Mucosa of rectum (tissue), 2 donors: ENCODE measurements at regions not wholly inside any gene's neighbourhood (a gene's known extent, or its start where the extent isn't known, plus 50 kb on each side); places are given as distances from the start of the nearest gene placed in this dataset.

ENCODE experiments used
- H3K27ac ChIP-seq, 2 donors: one replicate each; pipeline ENCODE4 v1.7.0; 2013; ENCODE audit warnings: inconsistent platforms in 2 of 2, low read depth in 2 of 2, low read length in 2 of 2
- H3K27me3 ChIP-seq, 2 donors: one replicate each; pipeline ENCODE4 v1.7.0; 2013; ENCODE audit warnings: low read length in 2 of 2; ENCODE audit not compliant: control insufficient read depth in 2 of 2, insufficient read depth in 2 of 2
- H3K36me3 ChIP-seq, 2 donors: one replicate each; pipeline ENCODE4 v1.7.0; 2013; ENCODE audit warnings: low read length in 2 of 2; ENCODE audit not compliant: control insufficient read depth in 2 of 2, insufficient read depth in 2 of 2
- H3K4me1 ChIP-seq, 2 donors: one replicate each; pipeline ENCODE4 v1.7.0; 2013; ENCODE audit warnings: low read length in 2 of 2, mild to moderate bottlenecking in 1 of 2; ENCODE audit not compliant: control insufficient read depth in 2 of 2, insufficient read depth in 2 of 2
- H3K4me3 ChIP-seq, 2 donors: one replicate each; pipeline ENCODE4 v1.7.0; 2013; ENCODE audit warnings: low read length in 2 of 2
- H3K9ac ChIP-seq, 2 donors: one replicate each; pipeline ENCODE4 v1.7.0; 2013; ENCODE audit warnings: low read length in 2 of 2, low read depth in 1 of 2, mild to moderate bottlenecking in 1 of 2
- H3K9me3 ChIP-seq, 2 donors: one replicate each; pipeline ENCODE4 v1.7.0; 2013; ENCODE audit warnings: low read length in 2 of 2; ENCODE audit not compliant: control insufficient read depth in 2 of 2
- donor health status: healthy.
- donor health status: Normal muscosa, but diverticular disease.

DNA sequence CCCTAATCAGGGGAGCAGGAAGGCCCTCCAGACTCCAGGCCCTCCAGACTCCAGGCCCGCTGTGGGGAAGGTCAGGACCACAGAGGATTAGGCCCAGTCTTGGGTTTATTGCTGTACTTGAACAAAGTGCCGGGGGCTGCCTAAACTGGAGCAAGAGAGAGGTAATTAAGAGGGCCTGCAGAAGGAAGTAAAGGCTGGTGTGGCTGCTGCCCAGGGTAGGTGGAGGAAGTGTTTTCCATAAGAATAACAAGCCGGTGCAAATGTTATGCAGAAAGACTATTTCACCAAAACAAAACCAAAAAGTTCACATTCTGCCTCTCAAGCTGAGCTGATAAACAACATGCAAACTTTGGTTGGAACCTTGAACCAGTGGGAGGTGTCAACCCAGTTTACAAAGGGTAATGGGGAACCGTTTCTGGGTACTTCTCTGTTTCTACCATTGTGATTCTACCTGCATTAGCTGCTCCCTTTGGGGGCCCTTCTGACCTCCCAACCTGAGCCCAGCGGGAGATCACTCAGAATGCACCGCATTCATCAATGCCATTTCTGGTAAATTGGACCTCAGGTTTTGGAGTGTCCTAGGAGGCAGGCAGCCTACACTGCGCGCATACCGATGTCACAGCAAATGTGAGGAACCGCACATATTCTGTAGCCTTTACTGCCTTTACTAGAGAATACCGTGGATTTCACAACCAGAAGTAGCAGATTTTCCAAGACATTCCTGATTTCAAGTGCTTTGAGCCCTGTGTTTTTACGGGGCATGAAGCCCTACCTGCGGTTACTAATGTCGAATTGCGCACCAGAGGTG is 59.7 kb upstream of the BCOR start:
- Histone ChIP-seq H3K4me3 (peak overlapping the region; percentile 44 to 55), H3K27me3 (peaks cover 2 to 6% of the 10 kb centered on the region in 2 donors), H3K9ac (peak overlapping the region in 1 of 2 donors; percentile 62), H3K36me3 (no peaks in the 10 kb centered on the region), H3K4me1 (peaks cover 8 to 9% of the 10 kb centered on the region in 2 donors), H3K9me3 (no peaks in the 10 kb centered on the region), H3K27ac (no peak overlapping the region)

DNA sequence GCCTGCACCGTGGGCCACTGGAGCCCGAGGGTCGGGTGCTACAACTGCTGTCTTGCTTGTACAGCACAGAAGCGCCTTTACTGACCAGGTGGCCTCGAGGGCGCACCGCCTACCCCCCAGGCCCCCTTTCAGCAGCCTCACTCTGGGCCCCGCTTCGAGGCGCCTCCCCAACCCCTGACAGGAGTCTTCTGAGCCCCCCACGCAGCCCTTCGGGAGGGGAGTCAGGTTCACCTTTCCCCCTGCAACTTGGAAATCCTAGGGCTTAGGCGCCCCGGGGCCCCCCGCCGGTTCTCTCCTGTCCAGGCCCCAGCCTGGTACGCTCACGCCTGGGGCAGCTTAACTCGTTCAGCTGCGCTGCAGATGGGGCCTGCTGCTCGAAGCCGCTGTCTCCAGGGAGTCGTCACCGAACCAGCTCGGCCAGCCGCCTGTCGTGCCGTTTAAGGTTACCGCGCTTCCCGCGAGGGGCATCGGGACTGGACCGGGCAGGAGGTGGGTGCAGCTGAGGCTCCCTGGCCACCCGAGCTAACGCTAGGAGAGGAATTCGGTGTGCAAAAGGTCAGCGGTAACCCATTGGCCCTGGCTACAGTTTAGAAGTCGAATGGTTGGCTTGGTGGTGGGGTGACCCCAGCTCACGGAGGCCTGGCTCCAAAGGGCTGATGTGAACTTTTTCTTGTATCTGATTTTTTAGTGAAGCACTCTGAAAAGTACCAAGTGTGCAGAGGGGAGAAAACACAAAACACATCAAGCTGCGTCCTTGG is 58.9 kb upstream of the BCOR start:
- Histone ChIP-seq H3K27ac (no peak overlapping the region), H3K9ac (no peak overlapping the region), H3K4me1 (peaks cover 8 to 9% of the 10 kb centered on the region in 2 donors), H3K36me3 (no peaks in the 10 kb centered on the region), H3K27me3 (peaks cover 2 to 6% of the 10 kb centered on the region in 2 donors), H3K4me3 (no peak overlapping the region), H3K9me3 (no peaks in the 10 kb centered on the region)

DNA sequence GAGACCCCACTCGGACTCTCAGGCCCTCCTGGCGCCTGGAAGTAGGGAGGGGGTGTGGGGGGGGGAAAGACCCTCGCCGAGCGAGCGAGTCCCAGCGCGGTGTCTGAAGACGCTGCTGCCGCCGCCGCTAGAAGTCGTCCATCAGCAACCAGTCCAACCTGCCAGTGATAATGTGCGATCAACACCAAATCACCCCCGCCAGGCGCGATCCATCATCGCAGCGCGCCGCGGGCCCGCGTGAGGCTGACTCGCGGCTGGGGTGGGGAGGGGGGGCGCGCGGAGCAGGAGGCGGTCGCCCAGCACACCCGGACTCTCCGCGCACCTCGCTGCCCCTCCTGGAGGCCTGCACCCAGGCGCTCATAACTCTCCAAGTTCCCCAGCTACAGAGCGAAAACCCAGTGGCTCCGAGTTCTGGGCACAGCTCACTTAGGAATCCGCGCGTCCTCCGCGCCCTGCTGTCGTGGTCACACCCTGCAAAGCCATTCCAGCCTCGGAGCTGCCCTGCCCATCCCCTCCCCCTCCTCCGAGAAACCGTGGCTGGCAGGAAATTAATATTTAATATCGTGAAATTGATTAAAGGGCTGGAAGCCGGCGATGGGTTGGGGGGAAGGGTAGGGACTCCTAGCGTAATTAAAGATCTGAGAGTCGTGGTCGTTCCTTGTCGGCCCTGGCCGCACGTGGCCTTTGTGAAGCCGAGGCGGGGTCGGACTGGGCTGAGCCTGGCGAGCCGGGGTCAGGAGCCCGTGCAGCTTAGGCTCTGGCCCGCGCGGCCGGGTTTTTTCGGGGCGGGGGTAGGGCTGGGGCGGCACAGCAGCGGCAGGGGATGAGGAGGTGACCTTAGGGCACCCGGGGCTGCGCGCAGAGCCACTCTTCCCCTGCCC is 58.1 kb upstream of the BCOR start:
- Histone ChIP-seq H3K9ac (peak overlapping the region in 1 of 2 donors; percentile 29), H3K4me3 (peak overlapping the region; percentile 45 to 60), H3K36me3 (no peaks in the 10 kb centered on the region), H3K27me3 (peaks cover 7 to 10% of the 10 kb centered on the region in 2 donors), H3K9me3 (no peaks in the 10 kb centered on the region), H3K27ac (peak overlapping the region in 1 of 2 donors; percentile 48), H3K4me1 (peaks cover 8 to 9% of the 10 kb centered on the region in 2 donors)

DNA sequence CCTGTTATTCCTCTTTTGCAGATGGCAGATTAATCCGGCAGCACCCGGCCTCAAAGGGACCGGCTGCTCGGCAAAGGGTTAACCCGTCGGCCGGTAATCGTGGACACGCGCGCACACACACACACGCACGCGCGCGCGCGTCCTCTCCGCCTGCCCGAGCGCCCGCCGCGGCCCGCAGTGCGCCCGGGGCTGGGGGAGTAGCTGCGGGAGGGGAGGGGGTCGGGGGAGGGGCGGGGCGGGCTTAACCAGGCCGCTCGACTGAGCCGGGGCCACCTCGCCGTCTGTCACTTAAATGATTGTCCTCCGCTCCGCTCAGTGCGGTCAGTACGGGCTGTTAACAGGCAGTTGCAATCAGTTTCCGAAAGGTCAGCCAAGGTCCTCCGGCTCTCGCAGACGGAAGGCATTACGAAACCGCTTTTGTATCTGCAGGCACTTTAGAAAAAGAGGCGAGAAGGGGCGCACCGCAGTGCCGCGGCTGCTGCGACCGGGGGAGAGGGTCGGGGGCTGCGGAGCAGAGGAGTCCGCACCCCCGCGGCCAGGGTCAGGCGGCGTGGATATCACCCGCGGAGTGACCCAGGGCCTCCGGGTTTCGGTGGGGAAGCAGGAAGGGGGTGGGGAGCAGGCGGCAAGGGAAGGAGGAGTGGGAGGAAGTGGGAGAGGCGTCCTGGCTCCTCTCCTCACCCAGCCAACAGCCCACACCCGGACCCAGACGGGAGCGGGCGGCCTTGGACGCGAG is 57.3 kb upstream of the BCOR start:
- H3K4me3 ChIP-seq = peak overlapping the region; percentile 60 to 65
- H3K9me3 ChIP-seq = no peaks in the 10 kb centered on the region
- peaks cover 8 to 9% of the 10 kb centered on the region in 2 donors for H3K4me1 ChIP-seq
- peak overlapping the region in 1 of 2 donors; percentile 29 for H3K9ac ChIP-seq
- peak overlapping the region in 1 of 2 donors; percentile 48 for H3K27ac ChIP-seq
- peaks cover 10 to 15% of the 10 kb centered on the region in 2 donors for H3K27me3 ChIP-seq
- H3K36me3 ChIP-seq = no peaks in the 10 kb centered on the region

DNA sequence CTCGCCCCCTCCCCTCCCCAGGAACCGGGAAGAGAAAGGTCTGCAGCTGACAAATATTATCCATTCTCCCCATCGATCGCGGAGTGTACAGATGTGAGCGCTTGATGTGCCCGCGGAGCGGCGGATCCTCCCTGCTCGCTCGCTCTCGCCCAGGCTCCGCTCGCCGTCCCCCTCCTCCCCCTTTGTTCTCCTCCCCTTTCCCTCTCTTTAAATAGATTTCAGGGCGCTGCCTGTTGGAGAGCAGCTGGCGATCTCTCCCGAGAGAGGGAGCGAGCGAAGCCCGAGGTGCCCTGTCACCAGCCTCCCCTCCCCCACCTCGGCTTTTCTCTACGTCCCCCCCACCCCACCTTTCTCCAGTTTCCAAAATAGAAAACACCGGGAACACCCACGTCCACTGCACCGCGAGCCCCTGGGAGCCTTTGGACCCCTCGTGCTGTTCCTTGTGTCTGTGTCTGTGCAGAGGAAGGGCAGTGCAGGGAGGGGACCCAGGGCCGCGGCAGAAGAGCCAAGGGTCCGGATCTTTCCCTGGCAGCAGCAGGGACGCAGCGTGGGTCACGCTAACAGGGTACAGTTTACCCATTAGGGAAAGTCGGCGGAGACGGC is 56.6 kb upstream of the BCOR start:
- Histone ChIP-seq H3K9ac (no peak overlapping the region), H3K27ac (peak overlapping the region in 1 of 2 donors; percentile 48), H3K4me3 (peak overlapping the region; percentile 60 to 65), H3K36me3 (no peaks in the 10 kb centered on the region), H3K9me3 (no peaks in the 10 kb centered on the region), H3K4me1 (peaks cover 8 to 9% of the 10 kb centered on the region in 2 donors), H3K27me3 (peaks cover 10 to 17% of the 10 kb centered on the region in 2 donors)

DNA sequence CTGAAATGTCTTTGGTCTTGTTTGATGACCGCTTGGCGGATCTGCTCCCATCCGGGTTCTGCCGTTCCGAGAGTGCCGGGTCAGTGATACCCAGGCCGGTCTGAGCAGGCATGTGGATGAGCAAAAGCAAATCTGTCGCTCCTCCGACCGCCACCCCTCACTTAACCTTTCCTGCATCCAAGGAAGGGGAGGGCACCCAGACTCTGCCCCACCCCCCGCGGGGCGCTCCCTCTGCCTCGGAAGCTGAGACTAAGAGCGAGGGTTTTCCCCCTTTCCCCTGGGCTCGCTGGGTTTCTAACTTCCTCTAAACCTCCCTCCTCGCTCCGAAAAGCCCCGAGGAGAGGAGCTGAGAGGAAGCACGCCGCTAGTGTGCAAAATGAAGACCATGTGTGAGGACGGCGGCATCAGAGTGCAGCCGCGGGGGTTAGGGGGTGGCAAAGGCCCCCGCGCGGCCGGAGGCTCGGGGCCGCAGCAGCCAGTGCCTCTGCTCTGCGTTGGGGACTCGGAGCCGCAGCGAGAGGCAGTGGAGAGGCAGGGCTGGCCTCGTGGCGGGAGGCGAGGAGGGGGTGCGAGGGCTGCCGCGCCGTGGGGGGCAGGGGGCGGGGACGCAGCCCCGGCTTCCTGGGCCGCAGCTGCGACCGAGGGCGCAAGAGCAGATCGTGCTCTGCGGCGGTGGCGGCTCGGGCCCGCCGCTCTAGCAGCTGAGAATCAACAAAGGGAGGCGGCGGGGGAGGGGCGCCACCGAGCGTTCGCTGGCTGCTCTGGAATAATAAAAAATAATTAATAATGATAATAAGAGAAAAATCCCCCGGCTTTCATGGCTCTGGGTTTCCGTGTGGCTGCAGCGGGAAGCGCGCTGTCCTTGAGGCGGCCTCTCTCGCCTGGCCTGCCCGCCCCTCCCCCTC is 55.8 kb upstream of the BCOR start:
- Histone ChIP-seq H3K9me3 (no peaks in the 10 kb centered on the region), H3K27ac (peak overlapping the region; percentile 21 to 32), H3K4me3 (peak overlapping the region; percentile 50 to 56), H3K36me3 (no peaks in the 10 kb centered on the region), H3K9ac (peak overlapping the region in 1 of 2 donors; percentile 62), H3K27me3 (peaks cover 10 to 22% of the 10 kb centered on the region in 2 donors), H3K4me1 (peaks cover 11 to 12% of the 10 kb centered on the region in 2 donors)

DNA sequence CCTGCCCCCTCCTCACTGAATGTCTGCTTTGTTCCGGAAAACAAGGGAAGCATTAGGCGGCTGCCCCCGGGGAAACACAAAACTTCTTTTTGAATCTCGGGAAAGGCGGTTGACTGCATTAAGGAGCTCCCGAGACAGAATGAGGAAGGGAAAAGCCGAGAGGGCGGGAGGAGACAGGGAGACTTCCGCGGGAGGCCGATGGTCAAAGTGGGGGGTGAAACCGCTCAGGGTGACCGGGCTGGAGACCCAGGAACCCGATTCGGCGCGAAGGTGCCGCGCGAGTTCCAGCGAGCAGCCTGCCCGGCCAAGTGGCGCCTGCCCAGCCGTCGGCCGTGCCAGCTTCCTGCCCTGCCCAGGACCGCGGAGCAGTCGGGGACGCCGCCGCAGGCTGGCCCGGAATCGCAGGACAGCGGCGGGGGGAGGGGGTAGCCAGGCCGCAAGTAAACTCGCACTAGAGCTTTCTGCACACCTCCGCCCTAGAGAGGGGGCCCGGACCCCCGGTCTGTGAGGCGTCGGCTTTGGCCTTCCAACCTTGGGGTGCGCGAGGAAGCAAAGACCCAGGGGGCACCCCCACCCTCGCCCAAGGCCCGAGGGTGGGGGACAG is 55.1 kb upstream of the BCOR start:
- H3K9ac ChIP-seq = peak overlapping the region in 1 of 2 donors; percentile 62
- H3K27me3 ChIP-seq = peaks cover 10 to 25% of the 10 kb centered on the region in 2 donors
- H3K4me3 ChIP-seq = peak overlapping the region; percentile 50 to 57
- H3K9me3 ChIP-seq = no peaks in the 10 kb centered on the region
- peaks cover 12 to 14% of the 10 kb centered on the region in 2 donors for H3K4me1 ChIP-seq
- H3K36me3 ChIP-seq = no peaks in the 10 kb centered on the region
- peak overlapping the region in 1 of 2 donors; percentile 23 for H3K27ac ChIP-seq

DNA sequence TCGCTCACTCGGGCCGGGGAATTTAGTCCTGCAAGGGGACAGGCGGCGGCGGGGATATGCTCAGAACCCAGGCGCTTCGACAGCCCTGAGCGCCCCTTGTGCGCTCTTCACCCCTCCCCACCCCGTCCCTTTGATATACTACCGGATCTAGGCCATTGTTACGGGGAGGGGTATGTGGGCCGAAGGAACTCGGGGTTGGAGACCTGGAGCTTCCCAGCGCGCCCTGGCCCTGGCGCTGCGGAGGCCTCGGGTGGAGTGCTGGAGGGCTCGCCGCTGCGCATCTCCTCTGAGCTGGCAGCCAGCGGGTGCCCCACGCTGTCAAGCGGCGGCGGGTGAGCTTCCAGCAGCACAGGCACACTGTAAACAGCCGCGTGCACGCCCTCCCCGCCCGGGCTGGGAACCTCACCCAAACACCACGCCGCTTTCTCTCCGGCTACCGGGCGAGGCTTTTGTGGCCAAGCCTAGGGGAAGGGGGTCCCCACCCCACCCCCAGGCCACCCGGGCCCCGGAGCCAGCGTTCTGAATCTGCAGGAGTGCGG is 54.5 kb upstream of the BCOR start:
- H3K27ac ChIP-seq = peak overlapping the region in 1 of 2 donors; percentile 23
- no peaks in the 10 kb centered on the region for H3K36me3 ChIP-seq
- peak overlapping the region; percentile 50 to 57 for H3K4me3 ChIP-seq
- no peaks in the 10 kb centered on the region for H3K9me3 ChIP-seq
- H3K27me3 ChIP-seq = peaks cover 10 to 21% of the 10 kb centered on the region in 2 donors
- H3K9ac ChIP-seq = peak overlapping the region in 1 of 2 donors; percentile 62
- peaks cover 12 to 14% of the 10 kb centered on the region in 2 donors for H3K4me1 ChIP-seq
